ENCODE measurements at regions not wholly inside any gene's neighbourhood (a gene's known extent, or its start where the extent isn't known, plus 50 kb on each side); places are given as distances from the start of the nearest gene placed in this dataset.
A peak's percentile ranks its signal among the peaks of the same experiment; 100 is the strongest.

- DNase-seq (ENCODE audit: low read depth) = no peak
- TF ChIP-seq CTCF (conservative IDR thresholded peaks at IDR 0.05; ENCODE audit: control insufficient read depth, insufficient read depth, low read depth, low read length) = no peak
- no peak overlapping the region for H3K4me3 ChIP-seq (ENCODE audit: control insufficient read depth, low read depth, low read length)
These were observed 214.0 kb downstream of the ZC3H11B start for GRCh38 chr1:219398815-219399396.

GRCh38 chr1:219397511-219397910, 215.4 kb downstream of the ZC3H11B start:
- DNase-seq (ENCODE audit: low read depth) = no peak
- no peak for TF ChIP-seq CTCF (conservative IDR thresholded peaks at IDR 0.05; ENCODE audit: control insufficient read depth, insufficient read depth, low read depth, low read length)
- no peak overlapping the region for H3K4me3 ChIP-seq (ENCODE audit: control insufficient read depth, low read depth, low read length)

- H3K4me3 ChIP-seq (ENCODE audit: control insufficient read depth, low read depth, low read length) = no peak overlapping the region
- no peak for TF ChIP-seq CTCF (conservative IDR thresholded peaks at IDR 0.05; ENCODE audit: control insufficient read depth, insufficient read depth, low read depth, low read length)
- no peak for DNase-seq (ENCODE audit: low read depth)
These were observed 217.6 kb downstream of the LYPLAL1 start for GRCh38 chr1:219391297-219391696.

GRCh38 chr1:219387211-219387610, 213.5 kb downstream of the LYPLAL1 start:
- DNase-seq (ENCODE audit: low read depth) = no peak
- no peak for TF ChIP-seq CTCF (conservative IDR thresholded peaks at IDR 0.05; ENCODE audit: control insufficient read depth, insufficient read depth, low read depth, low read length)
- no peak overlapping the region for H3K4me3 ChIP-seq (ENCODE audit: control insufficient read depth, low read depth, low read length)

GRCh38 chr1:219385787-219386427, 212.2 kb downstream of the LYPLAL1 start:
- no peak overlapping the region for H3K4me3 ChIP-seq (ENCODE audit: control insufficient read depth, low read depth, low read length)
- peak; percentile 91 for TF ChIP-seq CTCF (conservative IDR thresholded peaks at IDR 0.05; ENCODE audit: control insufficient read depth, insufficient read depth, low read depth, low read length)
- peak; percentile 66 for DNase-seq (ENCODE audit: low read depth)

GRCh38 chr1:219383281-219383680, 209.6 kb downstream of the LYPLAL1 start:
- no peak for TF ChIP-seq CTCF (conservative IDR thresholded peaks at IDR 0.05; ENCODE audit: control insufficient read depth, insufficient read depth, low read depth, low read length)
- no peak for DNase-seq (ENCODE audit: low read depth)
- H3K4me3 ChIP-seq (ENCODE audit: control insufficient read depth, low read depth, low read length) = no peak overlapping the region

Data from fibroblast of mammary gland (primary cell).